Endothelial cell of umbilical vein (primary cell): ENCODE measurements at regions not wholly inside any gene's neighbourhood (a gene's known extent, or its start where the extent isn't known, plus 50 kb on each side); places are given as distances from the start of the nearest gene placed in this dataset.
A peak's percentile ranks its signal among the peaks of the same experiment; 100 is the strongest.

Source experiments
- BruUV-seq: library from RNA; stranded (reverse); fragments of 400-500 nt; replicated peaks from 2 replicates; lab custom pipeline; 2021; lab: Mats Ljungman, UMichigan
- CTCF ChIA-PET: fragments of 300-600, 350-600 bp; sonication (Branson Sonifier 250); formaldehyde crosslinking; loops from one replicate; lab custom pipeline; 2021; ENCODE audit warnings: antibody characterized with exemption, inconsistent platforms; lab: Charles Lee
- POLR2A ChIA-PET: fragments of 300-600, 350-600 bp; sonication (Branson Sonifier 250); formaldehyde crosslinking; loops from one replicate; lab custom pipeline; 2021; ENCODE audit warnings: antibody characterized with exemption, inconsistent platforms; lab: Charles Lee
- DNase-seq: peaks from one replicate; pipeline ENCODE4 v3.0.0-alpha.2; 2011; ENCODE audit warnings: low read depth, low spot score
- FAIRE-seq: peaks from 2 replicates; lab custom pipeline; 2011; peaks lifted over from hg19 to GRCh38; lab: Jason Lieb, UNC
- H2AFZ ChIP-seq: 2 replicates; pipeline ENCODE4 v1.6.0; 2012; ENCODE audit warnings: low read depth, low read length, control low read depth, inconsistent platforms
- H3K27ac ChIP-seq: 2 replicates; pipeline ENCODE4 v1.5.1; 2011; ENCODE audit warnings: low read depth, mild to moderate bottlenecking, control low read depth, low read length, moderate library complexity; ENCODE audit not compliant: insufficient read depth
- H3K27me3 ChIP-seq, 2 experiments: 2 replicates each; pipeline versions ENCODE4 v1.6.0 to v1.6.1; 2011; ENCODE audit warnings: low read length in 2 of 2, mixed read lengths in 1 of 2; ENCODE audit not compliant: control insufficient read depth in 2 of 2, insufficient read depth in 2 of 2
- H3K36me3 ChIP-seq, 2 experiments: 2 replicates in 1 of 2; 3 replicates in 1 of 2; pipeline ENCODE4 v1.5.1; 2011; ENCODE audit warnings: low read length in 2 of 2, mild to moderate bottlenecking in 1 of 2, moderate library complexity in 1 of 2; ENCODE audit not compliant: control insufficient read depth in 2 of 2, insufficient read depth in 2 of 2; ENCODE audit errors: extremely low read depth in 1 of 2
- H3K4me1 ChIP-seq: 3 replicates; pipeline ENCODE4 v1.5.1; 2011; ENCODE audit warnings: mild to moderate bottlenecking, low read length; ENCODE audit not compliant: control insufficient read depth, insufficient read depth; ENCODE audit errors: extremely low read depth
- H3K4me2 ChIP-seq: 2 replicates; pipeline ENCODE4 v1.6.1; 2011; ENCODE audit warnings: low read length, control low read depth, mixed read lengths; ENCODE audit not compliant: insufficient read depth
- H3K4me3 ChIP-seq, 3 experiments: fragments of 200-600 bp in 1 of 3; sonication (generic), shearing (Covaris generic) in 1 of 3; replicated peaks in 1 of 3; 2 replicates each; pipeline ENCODE4 v1.5.1; 2011 to 2016; ENCODE audit warnings: control low read depth in 3 of 3, low read length in 3 of 3, mild to moderate bottlenecking in 2 of 3, inconsistent platforms in 1 of 3, low read depth in 1 of 3, moderate library complexity in 1 of 3; ENCODE audit not compliant: insufficient read depth in 1 of 3
- H3K79me2 ChIP-seq: 2 replicates; pipeline ENCODE4 v1.6.0; 2012; ENCODE audit warnings: low read length, inconsistent platforms; ENCODE audit not compliant: control insufficient read depth, insufficient read depth
- H3K9ac ChIP-seq: replicated peaks from 2 replicates; pipeline ENCODE3; 2011; ENCODE audit warnings: low read length, control low read depth; ENCODE audit not compliant: insufficient read depth; ENCODE audit errors: extremely low read depth
- H3K9me1 ChIP-seq: replicated peaks from 3 replicates; pipeline ENCODE4 v1.6.0; 2011; ENCODE audit warnings: mild to moderate bottlenecking, low read length; ENCODE audit not compliant: control insufficient read depth, insufficient read depth; ENCODE audit errors: extremely low read depth
- H3K9me3 ChIP-seq: replicated peaks from 2 replicates; pipeline ENCODE4 v1.5.1; 2012; ENCODE audit warnings: low read length, inconsistent platforms; ENCODE audit not compliant: control insufficient read depth, insufficient read depth
- H4K20me1 ChIP-seq: replicated peaks from 2 replicates; pipeline ENCODE3; 2011; ENCODE audit warnings: mild to moderate bottlenecking, low read length; ENCODE audit not compliant: control insufficient read depth, insufficient read depth; ENCODE audit errors: extremely low read depth
- CTCF ChIP-seq, 2 donors: IDR thresholded peaks; 1 replicate in 1 of 2; 2 replicates in 1 of 2; pipeline ENCODE4 v1.5.1; 2011; ENCODE audit warnings: low read length in 2 of 2, mild to moderate bottlenecking in 2 of 2, moderate library complexity in 2 of 2, control low read depth in 1 of 2, inconsistent platforms in 1 of 2, low read depth in 1 of 2; ENCODE audit not compliant: insufficient read depth in 1 of 2; ENCODE audit errors: extremely low read depth in 1 of 2
- EZH2 ChIP-seq: IDR thresholded peaks from 2 replicates; pipeline ENCODE4 v1.6.1; 2012; ENCODE audit warnings: borderline replicate concordance, low read depth, mild to moderate bottlenecking, moderate library complexity, low read length, inconsistent platforms; ENCODE audit not compliant: severe bottlenecking
- FOS ChIP-seq: IDR thresholded peaks from 2 replicates; pipeline ENCODE4 v1.6.1; 2011; ENCODE audit warnings: mild to moderate bottlenecking, low read length, moderate library complexity, borderline replicate concordance; ENCODE audit not compliant: insufficient read depth
- GATA2 ChIP-seq: IDR thresholded peaks from 2 replicates; pipeline ENCODE4 v1.7.0; 2011; ENCODE audit warnings: low read depth, mild to moderate bottlenecking, moderate library complexity, mixed read lengths, low read length; ENCODE audit not compliant: insufficient read length, insufficient read depth
- JUN ChIP-seq: IDR thresholded peaks from 2 replicates; pipeline ENCODE4 v1.6.1; 2011; ENCODE audit warnings: borderline replicate concordance, low read depth; ENCODE audit not compliant: insufficient read length, insufficient read depth
- MYC ChIP-seq: IDR thresholded peaks from one replicate; pipeline ENCODE4 v1.6.1; 2011; ENCODE audit warnings: mild to moderate bottlenecking, low read depth, low read length
- POLR2A ChIP-seq: IDR thresholded peaks from 2 replicates; pipeline ENCODE4 v1.6.1; 2012; ENCODE audit warnings: low read depth, mild to moderate bottlenecking, control low read depth, low read length
- POLR2AphosphoS5 ChIP-seq: IDR thresholded peaks from 2 replicates; pipeline ENCODE4 v1.6.1; 2012; ENCODE audit warnings: low read depth, mild to moderate bottlenecking, control low read depth, low read length, moderate library complexity; ENCODE audit not compliant: insufficient read depth
- dilution Hi-C: fragments of 300-500 bp; cut with MboI; formaldehyde crosslinking; loops from one replicate; pipeline ENCODE4 v1.15.0; 2019; ENCODE audit warnings: low sequenced_read_pairs; ENCODE audit not compliant: extremely low pct_ligation_motif_present
- intact Hi-C: fragments of 100-400 bp; cut with micrococcal nuclease; formaldehyde crosslinking; loops from one replicate; pipeline ENCODE4 v1.10.0; 2022
- TF ChIP-seq, protein P1 (sequence below): IDR thresholded peaks from 2 replicates; pipeline ENCODE4 v1.6.1; 2011; ENCODE audit not compliant: insufficient read depth, insufficient read length

- no peak overlapping the region for H3K27ac ChIP-seq
- no peak for TF ChIP-seq POLR2A
- peak; percentile 81 to 91 for TF ChIP-seq CTCF (IDR thresholded peaks at IDR 0.05; ENCODE audit: extremely low read depth in 1 of 2, insufficient read depth in 1 of 2, low read depth in 1 of 2, low read length in 2 of 2)
- POLR2A ChIA-PET, result no interaction called here
- H3K79me2 ChIP-seq, result no peaks in the 10 kb centered on the region
- no TSS peak for BruUV-seq
- H3K4me1 ChIP-seq, result peaks cover 4% of the 10 kb centered on the region
- H3K4me3 ChIP-seq, result no peak overlapping the region
- no peak overlapping the region for H3K9ac ChIP-seq
- peak; percentile 68 for DNase-seq
- intact Hi-C loops (loop anchor here (1.0 to 5.0 kb wide), 8 partner anchors 141 to 1100 kb away; no protein-coding TSS in a partner anchor), dilution Hi-C loops (no loop called here)
- H3K9me3 ChIP-seq, result no peaks in the 10 kb centered on the region
- peak overlapping the region; percentile 25 for H3K4me2 ChIP-seq
- H4K20me1 ChIP-seq, result no peaks in the 10 kb centered on the region
- CTCF ChIA-PET, result interaction anchor here (0.6 to 2.3 kb wide), 18 partner anchors 10 to 790 kb away, joined by 3 to 15 read pairs (median 4); no protein-coding TSS in a partner anchor
- H2AFZ ChIP-seq, result no peak overlapping the region
- H3K9me1 ChIP-seq, result no peaks in the 10 kb centered on the region
- no peaks in the 10 kb centered on the region for H3K36me3 ChIP-seq
- H3K27me3 ChIP-seq, result peaks cover 0 to 8% of the 10 kb centered on the region in 2 experiments
- peak; percentile 92 for FAIRE-seq
These were observed 542.3 kb downstream of the QKI start for GRCh38 chr6:163956571-163957407.

DNA sequence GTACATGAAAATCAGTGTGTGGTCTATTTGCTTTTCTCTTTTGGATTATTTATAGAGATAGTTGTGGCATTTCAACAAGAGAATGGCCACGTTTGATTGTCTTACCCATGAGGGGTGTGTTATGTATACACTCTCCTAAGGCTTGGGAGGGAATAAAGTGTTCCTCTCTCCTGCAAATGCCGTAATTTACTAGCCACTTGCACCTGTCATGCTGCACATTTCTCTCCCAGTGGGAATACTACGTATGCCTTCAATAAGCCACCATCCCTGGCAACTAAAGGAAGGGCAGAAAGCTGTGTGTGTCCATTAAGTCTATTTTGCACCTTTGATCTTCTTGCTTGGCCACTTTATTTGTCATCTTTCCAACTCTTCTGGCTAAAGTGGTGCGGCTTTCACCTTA, 541.2 kb downstream of the QKI start:
- Histone ChIP-seq H3K9me1 (no peaks in the 10 kb centered on the region), H3K9me3 (no peaks in the 10 kb centered on the region), H2AFZ (no peak overlapping the region), H3K4me1 (peaks cover 4% of the 10 kb centered on the region), H3K27ac (no peak overlapping the region), H4K20me1 (no peaks in the 10 kb centered on the region), H3K27me3 (peaks cover 0 to 8% of the 10 kb centered on the region in 2 experiments), H3K4me3 (no peak overlapping the region), H3K36me3 (no peaks in the 10 kb centered on the region), H3K79me2 (no peaks in the 10 kb centered on the region), H3K9ac (no peak overlapping the region), H3K4me2 (no peak overlapping the region)
- DNase-seq (no peak), FAIRE-seq (no peak)
- dilution Hi-C loops (no loop called here), intact Hi-C loops (loop anchor here (1.0 to 5.0 kb wide), 8 partner anchors 142 to 1099 kb away; no protein-coding TSS in a partner anchor)
- BruUV-seq, result no TSS peak
- ChIA-PET POLR2A (no interaction called here), CTCF (interaction anchor here (1.4 to 2.3 kb wide), 3 partner anchors 9 to 528 kb away, joined by 5 to 15 read pairs (median 7); no protein-coding TSS in a partner anchor)
- TF ChIP-seq GATA2, result no peak
- no peak for TF ChIP-seq EZH2
- TF ChIP-seq, protein P1, sequence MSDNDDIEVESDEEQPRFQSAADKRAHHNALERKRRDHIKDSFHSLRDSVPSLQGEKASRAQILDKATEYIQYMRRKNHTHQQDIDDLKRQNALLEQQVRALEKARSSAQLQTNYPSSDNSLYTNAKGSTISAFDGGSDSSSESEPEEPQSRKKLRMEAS, result no peak
- TF ChIP-seq POLR2A, result no peak
- TF ChIP-seq POLR2AphosphoS5, result no peak
- no peak for TF ChIP-seq JUN
- TF ChIP-seq MYC, result no peak
- TF ChIP-seq FOS, result no peak
- TF ChIP-seq CTCF (IDR thresholded peaks at IDR 0.05; ENCODE audit: extremely low read depth in 1 of 2, insufficient read depth in 1 of 2, low read depth in 1 of 2, low read length in 2 of 2), result no peak
